ENCODE measurements at regions not wholly inside any gene's neighbourhood (a gene's known extent, or its start where the extent isn't known, plus 50 kb on each side); places are given as distances from the start of the nearest gene placed in this dataset.
"Not testable (repeated sequence)": the region's sequence is repeated elsewhere in the genome, so short reads cannot be mapped to it uniquely, and the experiment has no call there.

DNA sequence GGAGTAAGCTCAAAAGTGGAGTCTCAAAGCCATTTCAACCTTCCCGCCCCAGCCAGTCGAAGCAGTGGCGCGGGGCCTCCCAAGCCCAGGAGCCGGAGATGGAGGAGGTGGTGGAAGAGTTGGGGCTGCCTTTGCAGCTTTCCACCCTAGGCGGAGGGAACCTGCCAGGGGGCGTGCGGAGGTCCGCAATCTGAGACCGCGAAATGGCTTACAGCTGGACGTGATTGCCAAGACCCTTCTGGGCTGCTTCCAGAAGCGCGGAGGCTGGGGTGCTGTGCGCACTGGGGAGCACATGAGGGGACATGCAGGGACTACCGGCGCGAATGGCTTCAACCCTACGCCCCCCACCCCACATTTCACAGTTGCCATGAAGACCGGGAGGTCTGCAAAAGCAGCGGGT, 86.2 kb downstream of the PRR15 start:
- no peak for DNase-seq (ENCODE audit: low spot score)

DNA sequence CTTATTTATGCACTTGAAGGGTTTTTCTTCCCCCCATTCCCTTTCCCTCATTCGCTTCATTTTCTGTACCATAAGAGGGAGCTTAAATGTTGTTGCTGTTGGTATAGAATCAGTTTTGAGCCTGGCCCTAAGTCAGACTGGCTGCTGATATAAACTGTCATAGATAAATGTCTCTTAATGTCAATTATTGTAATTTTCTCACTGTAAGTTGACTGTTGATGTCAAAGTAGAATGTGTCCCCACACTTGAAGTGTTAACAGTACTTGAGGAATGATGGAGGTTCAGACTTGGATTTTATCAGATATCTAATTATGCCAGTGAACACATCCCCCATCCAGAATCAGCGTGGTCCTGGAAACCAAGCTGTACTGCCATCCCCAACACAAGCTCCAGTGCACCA, 87.8 kb downstream of the PRR15 start:
- DNase-seq (ENCODE audit: low spot score): no peak

DNA sequence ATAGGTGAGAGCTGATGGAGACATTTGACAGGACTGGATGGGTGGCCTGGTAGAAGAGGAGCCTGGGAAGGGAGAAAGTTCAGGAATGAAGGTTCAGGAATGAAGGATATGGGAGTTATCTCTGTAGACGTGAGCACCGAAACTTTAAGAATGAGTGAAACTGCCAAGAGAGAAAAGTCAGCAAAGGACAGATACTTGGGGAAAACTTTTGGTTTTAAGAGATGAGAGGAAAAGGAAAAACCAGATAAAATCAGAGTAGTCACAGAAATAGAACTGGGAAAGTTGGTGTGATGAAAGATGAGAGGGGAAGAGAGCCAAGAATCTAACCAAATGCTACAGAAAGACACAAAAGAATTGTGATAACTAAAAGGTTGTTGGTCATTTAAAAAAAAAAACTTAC, 88.9 kb downstream of the PRR15 start:
- DNase-seq (ENCODE audit: low spot score): no peak

DNA sequence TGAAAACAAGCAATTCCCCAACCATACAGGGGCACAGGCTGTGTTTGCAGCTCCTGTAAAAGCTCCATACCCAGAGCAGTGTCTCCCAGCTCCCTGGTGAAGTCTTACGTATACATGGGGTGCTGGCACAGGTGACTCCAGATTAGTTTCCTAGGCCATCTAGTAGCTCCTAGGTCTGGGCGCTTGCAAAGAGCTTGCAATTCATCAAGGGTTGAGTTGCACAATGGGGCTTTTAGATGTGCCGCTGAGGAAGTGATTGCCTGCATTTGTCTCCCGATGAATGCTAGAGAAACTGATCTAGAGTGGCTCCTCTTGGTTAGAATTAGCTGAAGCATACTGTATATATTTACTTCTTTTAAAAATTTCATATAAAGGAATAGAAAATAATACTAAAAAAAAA, 90.7 kb downstream of the PRR15 start:
- DNase-seq (ENCODE audit: low spot score): not testable (repeated sequence)

DNA sequence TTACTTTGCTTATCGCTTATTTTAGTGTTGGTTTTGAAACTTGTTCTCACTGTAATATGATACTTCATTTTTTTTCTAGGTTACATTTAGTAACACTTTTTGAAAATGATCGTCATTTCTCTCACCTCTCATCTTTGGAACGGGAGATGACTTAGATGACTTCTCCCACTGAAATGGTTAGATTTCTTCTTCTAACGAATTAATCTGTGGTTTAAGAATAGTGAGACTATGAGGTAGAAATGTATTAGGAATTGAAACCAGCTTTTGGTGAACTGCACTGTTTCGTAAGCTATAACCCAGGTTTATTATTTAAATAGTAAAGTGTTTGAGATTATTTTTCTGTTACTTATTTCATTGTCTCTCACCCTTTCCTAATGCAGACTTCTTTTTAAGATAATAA, 93.7 kb downstream of the PRR15 start:
- no peak for DNase-seq (ENCODE audit: low spot score)

DNA sequence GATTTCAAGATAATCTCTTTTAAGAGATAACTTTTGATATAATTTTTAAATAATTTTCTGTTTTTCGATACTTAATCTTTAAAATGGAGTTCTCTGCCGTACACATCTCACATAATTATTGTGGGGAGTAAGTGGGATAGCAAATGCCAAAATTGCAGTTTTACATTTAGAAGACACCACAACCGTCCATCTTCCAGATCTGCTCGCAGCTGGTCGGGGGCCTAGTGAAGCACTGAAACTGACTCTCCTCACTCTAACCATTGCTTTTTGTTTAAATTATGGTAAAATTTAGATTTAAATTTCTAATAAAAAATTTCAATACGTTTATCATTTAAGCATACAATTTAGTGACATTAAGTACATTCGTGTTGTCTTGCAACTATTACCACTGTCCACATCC, 94.2 kb downstream of the PRR15 start:
- DNase-seq (ENCODE audit: low spot score): no peak

DNA sequence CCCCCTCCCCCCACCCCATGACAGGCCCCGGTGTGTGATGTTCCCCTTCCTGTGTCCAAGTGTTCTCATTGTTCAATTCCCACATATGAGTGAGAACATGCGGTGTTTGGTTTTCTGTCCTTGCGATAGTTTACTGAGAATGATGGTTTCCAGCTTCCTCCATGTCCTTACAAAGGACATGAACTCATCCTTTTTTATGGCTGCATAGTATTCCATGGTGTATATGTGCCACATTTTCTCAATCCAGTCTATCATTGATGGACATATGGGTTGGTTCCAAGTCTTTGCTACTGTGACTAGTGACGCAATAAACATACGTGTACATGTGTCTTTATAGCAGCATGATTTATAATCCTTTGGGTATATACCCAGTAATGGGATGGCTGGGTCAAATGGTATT, 95.6 kb downstream of the PRR15 start:
- not testable (repeated sequence) for DNase-seq (ENCODE audit: low spot score)

DNA sequence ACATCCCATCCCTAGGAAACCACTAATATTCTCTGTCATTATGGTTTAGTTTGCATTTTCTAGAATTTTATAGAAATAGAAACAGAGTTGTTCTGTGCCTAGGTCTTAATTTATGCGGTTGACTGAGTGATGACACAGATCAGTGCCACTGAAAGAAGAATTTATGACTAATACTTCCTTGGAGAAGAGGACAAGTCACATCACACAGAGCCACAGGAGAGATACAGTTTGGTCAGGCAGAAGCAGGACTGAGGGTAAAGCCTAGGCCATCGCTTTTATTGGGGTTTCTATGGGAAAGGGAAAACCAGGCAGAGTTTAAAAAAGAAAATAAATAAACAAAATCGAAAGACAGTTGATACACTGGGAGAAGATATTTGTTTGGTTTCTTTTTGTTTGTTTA, 99.3 kb downstream of the PRR15 start:
- DNase-seq (ENCODE audit: low spot score): not testable (repeated sequence)

DNA sequence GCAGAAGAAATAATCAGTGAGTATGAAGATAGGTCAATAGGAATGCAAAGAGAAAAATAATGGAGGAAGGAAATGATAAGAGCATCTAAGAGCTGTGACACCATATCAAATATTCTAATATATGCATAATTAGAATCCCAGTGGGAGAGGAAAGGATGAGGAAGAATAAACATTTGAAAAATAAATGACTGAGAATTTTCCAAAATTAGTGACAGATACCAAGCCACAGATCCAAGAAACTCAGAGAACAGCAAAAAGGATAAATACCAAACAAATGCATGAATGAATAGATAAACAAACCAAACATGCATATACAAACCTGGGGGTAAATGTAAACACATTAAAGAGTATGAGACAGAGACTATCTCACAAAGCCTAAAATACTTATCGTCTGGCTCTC, 101.4 kb downstream of the PRR15 start:
- not testable (repeated sequence) for DNase-seq (ENCODE audit: low spot score)

DNA sequence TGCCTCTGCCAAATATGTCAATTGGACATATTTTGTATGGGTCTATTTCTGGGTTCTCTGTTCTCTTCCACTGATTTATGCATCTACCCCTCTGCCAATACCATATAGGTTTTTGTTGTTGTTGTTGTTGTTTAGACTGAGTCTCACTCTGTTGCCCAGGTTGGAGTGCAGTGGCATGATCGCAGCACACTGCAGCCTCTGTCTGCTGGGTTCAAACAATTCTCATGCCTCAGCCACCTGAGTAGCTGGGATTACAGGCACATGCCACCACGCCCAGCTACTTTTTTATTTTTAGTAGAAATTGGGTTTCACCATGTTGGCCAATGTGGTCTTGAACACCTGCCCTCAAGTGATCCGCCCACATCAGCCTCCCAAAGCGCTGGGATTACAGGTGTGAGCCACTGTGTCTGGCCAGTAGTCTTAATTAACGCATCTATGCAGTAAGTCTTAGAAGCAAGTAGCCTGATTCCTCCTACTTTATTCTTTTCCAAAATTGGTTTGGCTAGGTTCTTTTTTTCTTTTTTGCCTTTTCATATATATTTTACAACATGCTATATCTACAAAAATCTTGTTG, 103.5 kb downstream of the PRR15 start:
- DNase-seq (ENCODE audit: low spot score): not testable (repeated sequence)

DNA sequence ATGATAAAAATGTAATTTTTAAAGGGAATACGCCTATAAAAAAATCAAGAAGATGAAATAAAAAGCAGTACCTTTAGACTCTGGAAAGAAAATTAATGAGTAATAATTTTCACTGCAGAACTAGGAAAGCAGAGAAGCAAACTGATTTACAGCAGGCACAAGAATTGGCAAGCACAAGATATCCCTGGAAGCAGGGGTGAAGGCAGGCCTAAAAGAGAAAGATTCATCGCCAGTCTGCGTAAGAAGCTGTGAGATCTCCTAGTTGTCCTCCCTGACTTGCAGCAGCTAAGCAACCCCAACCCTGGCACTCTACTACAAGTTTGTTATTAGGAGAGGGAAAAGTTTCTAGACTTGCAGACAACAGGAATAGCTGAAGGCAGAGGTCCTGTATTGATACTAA, 107.7 kb downstream of the PRR15 start:
- DNase-seq (ENCODE audit: low spot score): not testable (repeated sequence)

DNA sequence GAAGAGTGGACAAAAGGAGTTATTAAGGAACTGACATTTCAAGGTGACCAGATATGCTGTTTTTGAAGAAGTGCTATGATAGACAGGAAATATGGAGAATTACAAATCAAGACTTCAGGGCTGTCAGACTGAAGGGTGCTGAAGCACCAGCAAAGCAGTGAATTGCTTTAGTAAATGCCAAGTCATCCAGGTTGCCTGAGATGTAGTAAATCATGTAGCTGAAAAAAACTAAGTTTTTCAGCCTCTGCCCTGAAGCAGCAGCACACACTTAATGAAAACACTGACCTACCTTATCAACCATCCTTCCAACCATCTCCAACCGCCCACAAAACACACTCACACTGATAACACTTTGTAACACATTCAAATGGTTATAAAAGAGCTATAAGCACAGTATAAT, 110.0 kb downstream of the PRR15 start:
- DNase-seq (ENCODE audit: low spot score): not testable (repeated sequence)

DNA sequence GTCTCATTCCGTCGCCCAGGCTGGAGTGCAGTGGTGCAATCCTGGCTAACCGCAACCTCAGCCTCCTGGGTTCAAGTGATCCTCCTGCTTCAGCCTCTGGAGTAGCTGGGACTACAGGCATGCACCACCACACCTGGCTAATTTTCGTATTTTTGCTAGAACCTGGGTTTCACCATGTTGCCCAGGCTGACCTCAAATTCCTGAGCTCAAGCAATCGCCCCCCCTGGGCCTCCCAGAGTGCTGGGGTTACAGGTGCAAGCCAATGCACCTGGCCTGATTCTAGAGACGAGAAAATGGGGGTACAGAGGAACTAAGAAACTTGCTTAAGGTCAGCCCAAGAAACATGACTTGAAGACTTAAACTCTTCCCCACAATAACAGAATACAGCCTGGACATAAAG, 111.0 kb downstream of the PRR15 start:
- DNase-seq (ENCODE audit: low spot score): not testable (repeated sequence)

DNA sequence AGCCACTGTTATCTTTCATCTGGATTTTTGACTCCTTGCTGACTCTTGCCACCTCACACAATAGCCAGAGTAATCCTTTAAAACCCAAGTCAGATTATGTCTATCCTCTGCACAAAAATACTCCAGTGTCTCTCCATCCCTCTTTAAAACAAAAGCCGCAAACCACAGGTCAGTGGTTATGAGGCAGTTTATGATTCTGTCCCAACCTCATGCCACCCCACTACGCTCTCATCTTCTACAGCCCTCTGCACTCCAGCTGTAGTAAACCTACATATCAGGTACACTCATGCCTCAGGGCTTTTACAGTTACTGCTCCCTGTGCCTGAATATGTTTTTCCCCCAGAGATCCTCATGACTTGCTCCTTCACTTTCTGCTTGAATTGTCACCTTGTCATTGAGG, 113.6 kb downstream of the PRR15 start:
- not testable (repeated sequence) for DNase-seq (ENCODE audit: low spot score)

DNA sequence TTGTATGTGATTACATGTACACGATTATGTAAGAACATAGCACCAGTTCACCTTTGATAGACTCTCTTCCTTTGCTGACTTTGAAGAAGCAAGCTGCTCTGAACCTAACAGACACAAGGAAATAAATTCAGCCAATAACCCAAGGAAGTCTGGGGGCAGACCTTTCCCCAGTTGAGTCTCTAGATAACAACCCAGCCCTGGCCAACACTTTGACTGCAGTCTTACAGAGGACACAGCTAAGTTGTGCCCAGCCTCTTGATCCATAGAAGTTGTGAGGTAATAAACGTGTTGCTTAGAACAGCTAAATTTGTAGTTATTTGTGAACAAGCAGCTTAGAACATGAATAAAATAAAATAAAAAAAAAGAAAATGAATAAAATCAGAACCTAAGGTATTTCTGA, 116.3 kb downstream of the PRR15 start:
- DNase-seq (ENCODE audit: low spot score): not testable (repeated sequence)

DNA sequence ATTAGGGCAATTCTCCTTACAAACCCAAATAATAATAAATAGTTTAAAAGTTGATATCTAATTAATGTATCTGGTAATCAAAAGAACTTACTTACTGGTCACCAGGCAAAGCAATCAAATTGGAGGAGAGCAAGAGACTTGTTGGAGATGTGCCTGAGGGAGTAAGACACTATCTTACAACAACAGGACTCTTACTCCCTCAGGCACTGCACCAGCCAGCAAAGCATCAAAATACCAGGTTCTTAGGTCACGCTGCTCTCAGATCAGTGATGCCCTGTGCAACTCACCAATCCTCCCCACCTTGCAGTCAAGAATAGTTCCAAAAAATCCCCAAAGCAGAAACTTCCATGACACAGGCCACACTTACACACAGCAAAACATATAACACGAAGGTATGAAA, 117.0 kb downstream of the PRR15 start:
- DNase-seq (ENCODE audit: low spot score): not testable (repeated sequence)

DNA sequence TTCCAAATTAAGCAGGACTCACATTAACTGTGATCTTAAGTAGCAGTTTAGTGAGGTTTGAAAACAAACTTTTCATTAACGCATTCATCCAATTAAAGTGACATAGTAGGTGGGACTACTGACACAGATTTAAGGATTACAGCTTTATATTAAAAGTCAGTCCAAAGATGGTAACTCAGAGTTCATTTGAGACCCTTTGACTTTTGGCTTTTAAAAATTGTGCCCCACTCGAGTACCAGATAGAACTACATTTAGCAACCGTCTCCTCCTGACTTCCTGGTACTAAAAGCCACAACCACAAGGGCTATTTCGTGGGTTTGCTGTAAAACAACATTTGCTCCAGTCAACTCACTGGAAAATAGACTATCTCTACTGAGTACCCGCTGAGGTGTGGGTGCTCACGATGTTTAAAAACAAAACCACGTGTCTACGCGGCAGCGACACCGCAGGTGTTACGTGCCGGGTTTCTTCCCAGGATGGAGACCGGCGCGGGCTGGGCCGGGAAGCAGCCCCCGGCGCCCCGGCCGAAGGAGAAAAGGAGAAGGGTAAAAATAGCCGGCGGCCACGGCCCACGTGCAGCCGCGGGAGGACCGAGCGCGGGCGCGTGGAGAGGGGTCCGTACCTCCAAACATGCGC, 120.6 kb downstream of the PRR15 start:
- DNase-seq (ENCODE audit: low spot score): not testable (repeated sequence)

DNA sequence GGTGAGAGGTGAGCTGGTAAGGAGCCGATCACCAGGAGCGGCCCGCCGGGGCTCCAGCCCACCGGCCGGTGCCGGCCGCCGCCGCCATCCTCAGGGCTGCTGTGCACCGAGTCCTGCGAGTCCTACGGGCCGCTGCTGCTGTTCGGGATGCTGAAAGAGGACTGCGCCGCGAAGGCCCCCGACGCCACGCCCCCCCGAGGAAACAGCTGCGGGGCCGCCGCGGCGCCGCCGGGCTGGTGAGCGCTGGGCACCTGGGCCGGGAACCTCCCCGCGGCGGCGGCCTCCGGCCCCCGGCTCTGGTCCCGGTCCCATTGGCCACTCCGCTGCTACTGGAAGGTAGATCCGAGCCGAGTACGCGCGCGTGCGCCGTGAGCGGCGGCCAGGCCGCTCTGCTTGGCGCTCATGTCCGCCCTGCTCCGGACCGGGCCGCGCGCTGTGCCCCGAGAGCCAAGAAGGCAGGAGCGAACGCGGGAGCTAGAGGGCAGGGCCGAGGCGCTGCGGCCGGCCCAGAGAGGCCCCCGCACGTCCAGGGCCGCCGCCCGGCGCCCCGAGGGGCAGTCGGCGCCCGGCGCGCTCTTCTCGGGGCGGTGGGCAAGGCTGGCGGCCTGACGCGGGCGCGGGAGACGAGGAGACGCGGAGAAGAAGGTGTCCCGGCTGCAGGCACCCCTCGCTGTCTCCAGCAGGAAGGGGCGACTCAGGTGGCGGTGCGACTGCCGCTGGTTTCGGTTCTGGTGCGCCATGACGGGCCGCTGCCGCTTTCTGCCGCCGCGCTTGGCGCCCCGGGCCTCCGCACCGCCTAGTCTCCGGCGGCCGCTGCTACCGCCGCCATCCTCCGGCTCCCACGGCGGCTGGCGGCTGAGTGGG, 121.3 kb upstream of the WIPF3 start:
- peak; percentile 89 for DNase-seq (ENCODE audit: low spot score)

DNA sequence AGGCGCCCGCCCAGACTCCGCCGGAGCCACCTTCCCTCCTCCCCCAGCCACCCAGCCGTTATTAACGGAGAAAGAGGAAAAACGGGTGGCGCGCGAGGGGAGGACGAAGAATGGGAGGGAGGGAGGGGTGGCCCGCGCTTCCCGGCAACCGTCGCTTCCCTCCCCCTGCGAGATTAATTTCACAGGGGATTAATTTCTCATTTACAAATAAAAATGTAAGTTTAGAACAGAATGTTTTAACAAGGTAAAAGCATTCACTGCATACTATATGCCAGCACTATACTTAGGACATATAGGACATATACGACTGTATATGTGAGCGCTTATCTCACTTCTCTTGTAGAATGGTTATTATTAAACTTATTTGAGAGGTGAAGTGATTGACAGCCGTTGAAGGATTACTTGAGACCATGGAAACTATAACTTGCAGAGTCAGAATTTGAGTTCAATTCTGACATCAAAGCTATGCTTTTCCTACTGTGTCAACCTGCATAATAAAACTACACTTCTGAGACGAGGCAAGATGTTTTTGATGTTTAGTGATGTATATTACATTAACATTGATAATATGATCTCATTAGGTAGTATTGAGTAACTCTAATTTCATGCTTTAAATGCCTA, 120.5 kb upstream of the WIPF3 start:
- DNase-seq (ENCODE audit: low spot score): not testable (repeated sequence)

DNA sequence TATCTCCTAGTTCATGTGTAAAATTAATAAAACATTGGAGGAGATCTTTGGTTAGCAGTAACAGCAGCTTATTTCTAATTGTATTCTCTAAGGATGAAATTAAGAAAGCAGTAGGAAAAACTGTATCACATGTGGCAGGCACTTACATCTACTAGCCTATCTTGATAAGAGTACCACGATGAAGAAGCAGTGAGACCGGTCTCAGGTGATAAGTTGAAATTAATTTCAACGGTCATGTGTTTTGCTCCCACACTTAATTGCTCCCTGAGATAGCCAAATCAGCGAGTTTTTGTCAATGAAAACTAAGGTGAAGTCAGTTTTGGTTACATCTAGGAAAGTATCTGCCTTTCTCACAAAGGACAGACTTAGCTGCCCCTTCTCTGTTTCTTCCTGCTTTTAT, 115.8 kb upstream of the WIPF3 start:
- DNase-seq (ENCODE audit: low spot score): not testable (repeated sequence)

DNA sequence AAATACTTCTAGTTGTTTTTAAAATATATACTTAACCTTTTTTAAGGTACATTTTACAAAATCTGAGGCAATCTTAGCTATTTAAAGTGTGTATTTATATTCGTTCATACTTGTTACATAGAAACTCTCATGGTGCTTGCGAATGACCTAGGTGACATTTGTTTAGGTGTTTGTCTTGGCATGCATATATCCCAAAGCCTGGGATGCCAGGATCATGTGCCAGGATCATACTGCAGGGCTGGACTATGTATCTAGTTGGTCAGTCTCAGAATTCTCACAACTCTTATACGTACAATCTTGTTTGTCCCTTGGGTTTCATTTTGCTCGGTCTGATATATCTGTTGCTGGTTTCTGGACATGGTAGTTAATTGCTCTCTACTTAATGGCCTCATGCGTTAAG, 109.9 kb upstream of the WIPF3 start:
- DNase-seq (ENCODE audit: low spot score): not testable (repeated sequence)

DNA sequence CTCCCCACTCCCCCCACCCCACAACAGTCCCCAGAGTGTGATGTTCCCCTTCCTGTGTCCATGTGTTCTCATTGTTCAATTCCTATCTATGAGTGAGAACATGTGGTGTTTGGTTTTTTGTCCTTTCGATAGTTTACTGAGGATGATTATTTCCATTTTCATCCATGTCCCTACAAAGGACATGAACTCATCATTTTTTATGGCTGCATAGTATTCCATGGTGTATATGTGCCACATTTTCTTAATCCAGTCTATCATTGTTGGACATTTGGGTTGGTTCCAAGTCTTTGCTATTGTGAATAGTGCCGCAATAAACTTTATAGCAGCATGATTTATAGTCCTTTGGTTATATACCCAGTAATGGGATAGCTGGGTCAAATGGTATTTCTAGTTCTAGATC, 106.6 kb upstream of the WIPF3 start:
- DNase-seq (ENCODE audit: low spot score): not testable (repeated sequence)

DNA sequence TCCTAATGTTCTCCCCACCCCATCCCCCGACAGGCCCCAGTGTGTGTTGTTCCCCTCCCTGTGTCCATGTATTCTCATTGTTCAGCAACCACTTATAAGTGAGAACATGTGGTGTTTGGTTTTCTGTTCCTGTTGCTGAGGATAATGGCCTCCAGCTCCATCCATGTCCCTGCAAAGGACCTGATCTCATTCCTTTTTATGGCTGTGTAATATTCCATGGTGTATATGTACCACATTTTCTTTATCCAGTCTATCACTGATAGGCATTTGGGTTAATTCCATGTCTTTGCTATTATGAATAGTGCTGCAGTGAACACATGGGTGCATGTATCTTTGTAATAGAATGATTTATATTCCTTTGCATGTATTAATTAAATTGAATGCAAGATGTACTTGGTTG, 104.8 kb upstream of the WIPF3 start:
- DNase-seq (ENCODE audit: low spot score): not testable (repeated sequence)
